ENCODE measurements at regions not wholly inside any gene's neighbourhood (a gene's known extent, or its start where the extent isn't known, plus 50 kb on each side); places are given as distances from the start of the nearest gene placed in this dataset.
A peak's percentile ranks its signal among the peaks of the same experiment; 100 is the strongest.

GRCh38 chr1:234960722-234961455 lies 167.7 kb downstream of the TOMM20 start (continued):
- TF ChIP-seq ZBTB25 (CRISPR knock-in tag; IDR thresholded peaks at IDR 0.05) (peak; percentile 72), CSRNP2 (CRISPR knock-in tag; conservative IDR thresholded peaks at IDR 0.05; ENCODE audit: low read depth) (no peak), XRCC5 (optimal IDR thresholded peaks at IDR 0.05; ENCODE audit: low read length) (peak; percentile 53), ZNF678 (CRISPR knock-in tag; IDR thresholded peaks at IDR 0.05) (0 out of 2 replicates have a peak, but pooled peaks have one; percentile 32), HINFP (CRISPR knock-in tag; IDR thresholded peaks at IDR 0.05; ENCODE audit: low read depth) (peak; percentile 43; the same call in 1 of the 2 replicates), SIN3B (IDR thresholded peaks at IDR 0.05; ENCODE audit: low read length) (no peak), RBAK (CRISPR knock-in tag; IDR thresholded peaks at IDR 0.05) (no peak), ATF3 (CRISPR knock-in tag; IDR thresholded peaks at IDR 0.05) (peak; percentile 38), SOX13 (IDR thresholded peaks at IDR 0.05) (peak; percentile 94), SOX13 (CRISPR knock-in tag; conservative IDR thresholded peaks at IDR 0.05 in 1 of 2, IDR thresholded peaks at IDR 0.05 in 1 of 2) (peak in 1 of 2 experiments; percentile 97; a peak in 2 of 4 replicates), JUNB (CRISPR knock-in tag; IDR thresholded peaks at IDR 0.05; ENCODE audit: borderline replicate concordance) (peak; percentile 61; the same call in 1 of the 2 replicates), IKZF5 (CRISPR knock-in tag; IDR thresholded peaks at IDR 0.05) (peak; percentile 88; the same call in 1 of the 2 replicates), NR2C2 (CRISPR knock-in tag; IDR thresholded peaks at IDR 0.05; ENCODE audit: borderline replicate concordance) (peak; percentile 62), ZBTB43 (CRISPR knock-in tag; conservative IDR thresholded peaks at IDR 0.05) (peak; percentile 60; the same call in 1 of the 2 replicates), SMC3 (IDR thresholded peaks at IDR 0.05; ENCODE audit: low read length) (peak; percentile 17; the same call in 1 of the 2 replicates), ZNF563 (CRISPR knock-in tag; IDR thresholded peaks at IDR 0.05) (peak; percentile 44; the same call in 1 of the 2 replicates), TSC22D2 (CRISPR knock-in tag; IDR thresholded peaks at IDR 0.05; ENCODE audit: borderline replicate concordance) (0 out of 2 replicates have a peak, but pooled peaks have one; percentile 27), ZEB1 (IDR thresholded peaks at IDR 0.05; ENCODE audit: insufficient replicate concordance, low read depth) (no peak), ARNT2 (CRISPR knock-in tag; IDR thresholded peaks at IDR 0.05; ENCODE audit: low read depth) (peak; percentile 21; the same call in 1 of the 2 replicates), NCOA2 (CRISPR knock-in tag; IDR thresholded peaks at IDR 0.05) (peak; percentile 97), ZNF329 (CRISPR knock-in tag; IDR thresholded peaks at IDR 0.05; ENCODE audit: low read depth) (peak; percentile 32; the same call in 1 of the 2 replicates), RFX1 (IDR thresholded peaks at IDR 0.05) (no peak), ZNF333 (CRISPR knock-in tag; IDR thresholded peaks at IDR 0.05; ENCODE audit: borderline replicate concordance) (no peak)
